H1 (cell line): ENCODE measurements at regions not wholly inside any gene's neighbourhood (a gene's known extent, or its start where the extent isn't known, plus 50 kb on each side); places are given as distances from the start of the nearest gene placed in this dataset.

Experiments
- CEBPB ChIP-seq: IDR thresholded peaks from 2 replicates; pipeline ENCODE4 v1.6.1; 2012; ENCODE audit warnings: low read depth, low read length
- EP300 ChIP-seq, 2 experiments: IDR thresholded peaks; 1 replicate in 1 of 2; 2 replicates in 1 of 2; pipeline ENCODE4 v1.6.1; 2011 to 2012; ENCODE audit warnings: low read depth in 2 of 2, low read length in 2 of 2, mild to moderate bottlenecking in 2 of 2, borderline replicate concordance in 1 of 2, inconsistent platforms in 1 of 2, moderate library complexity in 1 of 2
- EZH2 ChIP-seq: fragments of 200-600 bp; sonication (generic); IDR thresholded peaks from 2 replicates; pipeline ENCODE4 v1.7.1; 2012; ENCODE audit warnings: low read depth, mild to moderate bottlenecking, moderate library complexity, low read length, inconsistent platforms; ENCODE audit not compliant: severe bottlenecking
- JUND ChIP-seq: IDR thresholded peaks from 2 replicates; pipeline ENCODE4 v1.6.1; 2011; ENCODE audit warnings: mild to moderate bottlenecking, improper control_type of control experiment, low read length
- KDM1A ChIP-seq: fragments of 200-600, 300-600 bp; sonication (generic); IDR thresholded peaks from 2 replicates; pipeline ENCODE4 v1.7.1; 2016; ENCODE audit warnings: mild to moderate bottlenecking, low read length, borderline replicate concordance
- RAD21 ChIP-seq, 2 experiments: IDR thresholded peaks in 1 of 2; conservative IDR thresholded peaks in 1 of 2; 2 replicates each; pipeline ENCODE4 v1.6.1; 2011; ENCODE audit warnings: low read depth in 2 of 2, low read length in 2 of 2, improper control_type of control experiment in 1 of 2, inconsistent platforms in 1 of 2, mild to moderate bottlenecking in 1 of 2, moderate library complexity in 1 of 2
- SP1 ChIP-seq: IDR thresholded peaks from 2 replicates; pipeline ENCODE4 v1.6.1; 2011; ENCODE audit warnings: low read depth, low read length
- TAF1 ChIP-seq: IDR thresholded peaks from 2 replicates; pipeline ENCODE4 v1.6.1; 2011; ENCODE audit warnings: mild to moderate bottlenecking, low read depth, low read length
- ZNF274 ChIP-seq: IDR thresholded peaks from 2 replicates; pipeline ENCODE4 v1.7.0; 2012; ENCODE audit warnings: low read length, borderline replicate concordance; ENCODE audit errors: extremely low read depth
- TF ChIP-seq, protein P1 (sequence below), 3 experiments: IDR thresholded peaks; 1 replicate in 2 of 3; 2 replicates in 1 of 3; pipeline versions ENCODE4 v1.5.1 to v1.6.1; 2011; ENCODE audit warnings: low read length in 3 of 3, mild to moderate bottlenecking in 3 of 3, inconsistent platforms in 2 of 3, low read depth in 1 of 3, moderate library complexity in 1 of 3; ENCODE audit not compliant: insufficient read depth in 1 of 3; ENCODE audit errors: control extremely low read depth in 1 of 3
- TF ChIP-seq, protein P2 (sequence below): IDR thresholded peaks from 2 replicates; pipeline ENCODE4 v1.6.1; 2012; ENCODE audit warnings: low read length, inconsistent platforms
- TF ChIP-seq, protein P3 (sequence below): IDR thresholded peaks from 2 replicates; pipeline ENCODE4 v1.6.1; 2011; ENCODE audit warnings: low read depth, mild to moderate bottlenecking, low read length; ENCODE audit not compliant: insufficient read depth

DNA sequence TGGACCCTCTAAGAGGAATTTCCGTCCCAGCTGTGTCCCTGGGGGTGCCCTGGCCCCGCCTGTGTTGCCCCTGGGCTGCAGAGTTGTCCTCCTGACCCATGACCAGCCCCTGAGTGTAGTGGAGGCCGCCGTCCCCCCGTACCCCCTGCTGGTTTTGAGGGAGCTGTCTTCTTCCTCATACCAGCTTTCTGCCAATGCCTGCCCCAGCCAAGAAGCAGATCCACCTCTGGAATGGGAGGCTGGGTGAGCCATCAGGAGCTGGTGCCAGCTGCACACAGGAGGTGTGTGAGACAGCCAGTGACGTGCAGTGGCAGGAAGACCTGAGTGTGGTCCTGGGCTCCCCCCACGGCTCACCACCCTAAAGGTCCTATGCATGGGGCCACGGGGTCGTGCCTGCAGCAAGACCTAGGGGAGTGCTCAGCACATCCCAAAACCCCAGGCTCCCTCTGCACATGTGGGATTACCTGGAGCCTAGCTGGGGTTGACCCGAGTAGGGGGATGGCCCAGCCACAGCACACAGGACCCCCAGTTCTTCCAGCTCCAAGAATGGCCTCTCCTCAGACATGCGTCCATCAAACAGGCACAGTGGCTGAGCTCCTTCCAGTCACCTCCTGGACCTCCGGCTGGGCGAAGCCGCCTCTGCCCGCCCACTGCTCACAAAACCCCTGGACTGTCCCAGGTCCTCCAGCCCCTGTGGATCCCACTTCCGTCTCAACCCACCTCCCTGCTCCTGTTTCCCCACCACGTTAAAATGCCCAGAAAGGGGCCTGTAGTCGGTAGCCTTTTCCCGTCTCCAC lies 647.6 kb downstream of the BRD1 start:
- TF ChIP-seq EZH2 (no peak), JUND (no peak), ZNF274 (no peak), KDM1A (no peak), EP300 (IDR thresholded peaks at IDR 0.05; ENCODE audit: borderline replicate concordance in 1 of 2, low read depth in 2 of 2, low read length in 2 of 2) (no peak), RAD21 (IDR thresholded peaks at IDR 0.05 in 1 of 2, conservative IDR thresholded peaks at IDR 0.05 in 1 of 2; ENCODE audit: low read depth in 2 of 2, low read length in 2 of 2) (no peak), SP1 (no peak), CEBPB (no peak), TAF1 (no peak)
- TF ChIP-seq, protein P1, sequence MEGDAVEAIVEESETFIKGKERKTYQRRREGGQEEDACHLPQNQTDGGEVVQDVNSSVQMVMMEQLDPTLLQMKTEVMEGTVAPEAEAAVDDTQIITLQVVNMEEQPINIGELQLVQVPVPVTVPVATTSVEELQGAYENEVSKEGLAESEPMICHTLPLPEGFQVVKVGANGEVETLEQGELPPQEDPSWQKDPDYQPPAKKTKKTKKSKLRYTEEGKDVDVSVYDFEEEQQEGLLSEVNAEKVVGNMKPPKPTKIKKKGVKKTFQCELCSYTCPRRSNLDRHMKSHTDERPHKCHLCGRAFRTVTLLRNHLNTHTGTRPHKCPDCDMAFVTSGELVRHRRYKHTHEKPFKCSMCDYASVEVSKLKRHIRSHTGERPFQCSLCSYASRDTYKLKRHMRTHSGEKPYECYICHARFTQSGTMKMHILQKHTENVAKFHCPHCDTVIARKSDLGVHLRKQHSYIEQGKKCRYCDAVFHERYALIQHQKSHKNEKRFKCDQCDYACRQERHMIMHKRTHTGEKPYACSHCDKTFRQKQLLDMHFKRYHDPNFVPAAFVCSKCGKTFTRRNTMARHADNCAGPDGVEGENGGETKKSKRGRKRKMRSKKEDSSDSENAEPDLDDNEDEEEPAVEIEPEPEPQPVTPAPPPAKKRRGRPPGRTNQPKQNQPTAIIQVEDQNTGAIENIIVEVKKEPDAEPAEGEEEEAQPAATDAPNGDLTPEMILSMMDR (IDR thresholded peaks at IDR 0.05; ENCODE audit: control extremely low read depth in 1 of 3, insufficient read depth in 1 of 3, low read depth in 1 of 3, low read length in 3 of 3), result no peak
- TF ChIP-seq, protein P2, sequence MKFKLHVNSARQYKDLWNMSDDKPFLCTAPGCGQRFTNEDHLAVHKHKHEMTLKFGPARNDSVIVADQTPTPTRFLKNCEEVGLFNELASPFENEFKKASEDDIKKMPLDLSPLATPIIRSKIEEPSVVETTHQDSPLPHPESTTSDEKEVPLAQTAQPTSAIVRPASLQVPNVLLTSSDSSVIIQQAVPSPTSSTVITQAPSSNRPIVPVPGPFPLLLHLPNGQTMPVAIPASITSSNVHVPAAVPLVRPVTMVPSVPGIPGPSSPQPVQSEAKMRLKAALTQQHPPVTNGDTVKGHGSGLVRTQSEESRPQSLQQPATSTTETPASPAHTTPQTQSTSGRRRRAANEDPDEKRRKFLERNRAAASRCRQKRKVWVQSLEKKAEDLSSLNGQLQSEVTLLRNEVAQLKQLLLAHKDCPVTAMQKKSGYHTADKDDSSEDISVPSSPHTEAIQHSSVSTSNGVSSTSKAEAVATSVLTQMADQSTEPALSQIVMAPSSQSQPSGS, result no peak
- TF ChIP-seq, protein P3, sequence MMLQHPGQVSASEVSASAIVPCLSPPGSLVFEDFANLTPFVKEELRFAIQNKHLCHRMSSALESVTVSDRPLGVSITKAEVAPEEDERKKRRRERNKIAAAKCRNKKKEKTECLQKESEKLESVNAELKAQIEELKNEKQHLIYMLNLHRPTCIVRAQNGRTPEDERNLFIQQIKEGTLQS, result no peak
